ENCODE measurements at regions not wholly inside any gene's neighbourhood (a gene's known extent, or its start where the extent isn't known, plus 50 kb on each side); places are given as distances from the start of the nearest gene placed in this dataset.

GRCh38 chr1:234776256-234776875 lies 166.4 kb upstream of the IRF2BP2 start:
- TF ChIP-seq REST (IDR thresholded peaks at IDR 0.05; ENCODE audit: insufficient replicate concordance, low read depth) (no peak), SPI1 (IDR thresholded peaks at IDR 0.05; ENCODE audit: borderline replicate concordance, low read depth) (no peak), CTCF (IDR thresholded peaks at IDR 0.05; ENCODE audit: insufficient read depth, low read length) (no peak), GABPA (IDR thresholded peaks at IDR 0.05; ENCODE audit: low read depth) (no peak), POLR2AphosphoS5 (IDR thresholded peaks at IDR 0.05; ENCODE audit: low read depth) (no peak)
- Histone ChIP-seq H3K4me3 (replicated peaks; ENCODE audit: insufficient read depth, low read length) (no peak overlapping the region), H3K27me3 (ENCODE audit: insufficient read depth, poor library complexity, severe bottlenecking) (no peaks in the 10 kb centered on the region), H3K27ac (replicated peaks) (peak overlapping the region; percentile 99)
- no peak for DNase-seq (ENCODE audit: low read depth in 1 of 2, low spot score in 1 of 2)

DNA sequence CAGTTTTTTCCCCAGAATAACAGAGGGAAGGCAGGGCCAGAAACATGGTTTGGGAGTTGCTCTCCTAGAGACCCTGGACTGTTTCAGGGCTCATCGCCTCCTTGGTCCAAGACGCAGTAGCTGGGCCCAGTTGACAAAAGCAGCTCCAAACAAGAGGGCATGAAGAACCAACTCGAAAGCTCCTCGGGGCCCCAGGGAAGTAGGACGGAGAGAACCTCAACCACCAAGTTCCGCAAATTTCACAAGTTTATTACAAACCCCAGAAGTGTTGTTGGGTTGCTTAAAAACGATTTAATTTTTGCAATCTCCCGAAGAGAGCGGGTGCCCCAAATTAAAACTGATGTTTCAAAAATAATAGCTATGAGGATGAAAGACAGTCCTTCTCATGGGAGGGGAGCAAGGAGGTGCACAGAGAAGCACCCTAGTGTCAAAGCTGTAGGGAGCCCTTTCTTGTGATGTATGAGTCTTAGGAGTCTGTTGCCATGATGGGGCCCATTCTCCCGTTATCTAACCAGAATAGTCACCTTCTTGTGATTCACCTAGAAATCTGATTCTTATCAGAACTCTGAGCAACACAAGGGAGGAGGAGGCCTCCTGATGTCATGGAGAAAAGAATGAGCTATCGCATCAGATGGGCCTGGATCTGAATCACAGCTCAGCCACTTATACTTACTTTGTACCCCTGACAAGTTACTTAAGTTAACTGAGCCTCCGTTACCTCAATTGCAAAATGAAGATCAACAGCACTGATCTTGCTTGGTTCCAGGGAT lies 165.7 kb upstream of the IRF2BP2 start:
- peak; percentile 87 to 97 for DNase-seq (ENCODE audit: low read depth in 1 of 2, low spot score in 1 of 2)

GRCh38 chr1:234774971-234775370 lies 165.0 kb upstream of the IRF2BP2 start:
- Histone ChIP-seq H3K27ac (replicated peaks) (peak overlapping the region; percentile 99), H3K4me3 (replicated peaks; ENCODE audit: insufficient read depth, low read length) (no peak overlapping the region), H3K27me3 (ENCODE audit: insufficient read depth, poor library complexity, severe bottlenecking) (no peaks in the 10 kb centered on the region)
- peak; percentile 67 to 72 for DNase-seq (ENCODE audit: low read depth in 1 of 2, low spot score in 1 of 2)
- TF ChIP-seq GABPA (IDR thresholded peaks at IDR 0.05; ENCODE audit: low read depth) (no peak), SPI1 (IDR thresholded peaks at IDR 0.05; ENCODE audit: borderline replicate concordance, low read depth) (no peak), POLR2AphosphoS5 (IDR thresholded peaks at IDR 0.05; ENCODE audit: low read depth) (peak; percentile 73; the same call in 1 of the 2 replicates)

More for the DNA sequence above, 165.7 kb upstream of the IRF2BP2 start:
- Histone ChIP-seq H3K4me3 (replicated peaks; ENCODE audit: insufficient read depth, low read length) (no peak overlapping the region), H3K27ac (replicated peaks) (peak overlapping the region; percentile 99), H3K27me3 (ENCODE audit: insufficient read depth, poor library complexity, severe bottlenecking) (no peaks in the 10 kb centered on the region)
- TF ChIP-seq SPI1 (IDR thresholded peaks at IDR 0.05; ENCODE audit: borderline replicate concordance, low read depth) = peak; percentile 78
- TF ChIP-seq REST (IDR thresholded peaks at IDR 0.05; ENCODE audit: insufficient replicate concordance, low read depth) = no peak

DNA sequence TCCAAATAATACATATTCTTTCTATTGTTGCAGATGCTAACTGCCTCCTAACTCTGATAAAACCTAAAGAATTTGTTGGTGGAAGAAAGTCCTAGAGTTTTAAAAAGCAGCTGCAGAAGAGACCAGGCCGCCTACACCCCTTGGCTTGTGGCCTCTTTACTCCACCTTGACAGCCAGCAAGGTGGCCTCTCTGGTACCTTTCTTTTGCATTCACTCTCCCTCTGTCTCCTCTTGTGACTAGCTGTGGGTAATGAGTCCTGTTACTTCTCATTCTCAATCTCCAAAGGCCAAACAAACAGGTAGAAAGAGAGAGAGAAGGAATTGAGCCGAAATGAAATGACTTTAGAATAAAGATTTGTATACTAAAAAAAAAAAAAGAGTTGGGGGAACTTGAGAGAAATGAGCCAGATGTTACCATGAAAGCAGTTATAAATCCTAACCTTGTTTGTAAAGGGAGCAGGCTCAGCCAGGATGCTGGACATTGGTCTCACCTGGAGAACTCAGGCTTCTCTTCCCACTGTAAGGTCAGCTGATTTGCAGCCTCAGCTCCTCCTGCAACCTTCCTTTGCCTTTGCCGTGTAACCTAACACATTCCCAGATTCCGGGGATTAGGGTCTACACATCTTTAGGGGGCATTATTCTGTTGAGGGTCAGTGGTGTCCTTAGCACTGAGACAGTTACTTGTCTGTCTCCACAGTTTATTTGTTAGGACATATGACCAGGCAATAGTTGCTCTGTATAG lies 164.1 kb upstream of the IRF2BP2 start:
- no peak for DNase-seq (ENCODE audit: low read depth in 1 of 2, low spot score in 1 of 2)
- H3K27me3 ChIP-seq (ENCODE audit: insufficient read depth, poor library complexity, severe bottlenecking) = no peaks in the 10 kb centered on the region
- no peak for TF ChIP-seq GABPA (IDR thresholded peaks at IDR 0.05; ENCODE audit: low read depth)
- TF ChIP-seq REST (IDR thresholded peaks at IDR 0.05; ENCODE audit: insufficient replicate concordance, low read depth) = no peak
- no peak for TF ChIP-seq CTCF (IDR thresholded peaks at IDR 0.05; ENCODE audit: insufficient read depth, low read length)
- TF ChIP-seq SPI1 (IDR thresholded peaks at IDR 0.05; ENCODE audit: borderline replicate concordance, low read depth) = no peak
- no peak for TF ChIP-seq POLR2AphosphoS5 (IDR thresholded peaks at IDR 0.05; ENCODE audit: low read depth)
- no peak overlapping the region for H3K4me3 ChIP-seq (replicated peaks; ENCODE audit: insufficient read depth, low read length)
- H3K27ac ChIP-seq (replicated peaks) = peak overlapping the region; percentile 99

Data from HL-60 (cell line).